ENCODE measurements at regions not wholly inside any gene's neighbourhood (a gene's known extent, or its start where the extent isn't known, plus 50 kb on each side); places are given as distances from the start of the nearest gene placed in this dataset.

DNA sequence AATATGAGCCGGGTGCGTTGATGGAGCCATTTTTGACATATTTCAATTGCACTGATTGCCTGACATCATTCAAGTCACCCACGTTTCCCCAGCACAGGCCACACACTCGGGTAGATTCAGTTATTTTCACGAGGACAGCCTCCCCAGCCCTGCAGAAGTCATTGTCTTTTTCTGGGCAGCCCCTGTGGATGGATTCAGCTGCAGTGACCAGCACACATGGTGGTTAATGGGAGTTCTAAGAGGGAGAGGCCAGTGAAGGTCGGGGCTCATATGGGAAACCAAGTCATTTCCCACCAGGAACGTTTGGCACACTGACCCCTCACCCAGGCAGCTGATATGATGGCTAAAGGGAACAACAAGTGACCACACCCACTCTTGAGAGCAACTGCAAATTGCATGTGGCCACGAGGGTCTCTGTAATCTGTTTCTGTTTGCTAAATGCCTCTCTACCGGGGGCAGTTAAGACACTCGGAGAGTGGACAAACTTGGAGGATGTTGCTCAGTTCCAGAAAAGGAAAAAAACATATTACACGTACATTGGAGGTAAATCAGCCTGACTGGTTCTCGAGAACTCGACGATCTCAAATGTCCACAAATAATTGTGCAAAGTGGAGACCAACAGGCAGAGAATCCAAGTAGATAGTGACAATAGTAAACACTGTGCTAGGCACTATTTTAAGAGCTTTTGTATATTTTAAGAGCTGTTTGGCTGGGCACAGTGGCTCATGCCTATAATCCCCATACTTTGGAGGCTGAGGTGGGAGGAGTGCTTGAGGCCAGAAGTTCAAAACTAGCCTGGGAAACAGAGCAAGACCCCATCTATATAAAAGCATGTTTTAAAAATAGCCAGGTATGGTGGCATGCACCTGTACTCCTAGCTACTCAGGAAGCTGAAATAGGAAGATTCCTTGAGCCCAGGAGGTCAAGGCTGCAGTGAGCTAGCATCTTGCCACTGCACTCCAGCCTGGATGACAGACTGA, 167.2 kb upstream of the IRF2BP2 start:
- DNase-seq, result peak in 2 of 42 donors; percentile 27 to 45
- intact Hi-C loops (cut with DNase I), result no loop called here

DNA sequence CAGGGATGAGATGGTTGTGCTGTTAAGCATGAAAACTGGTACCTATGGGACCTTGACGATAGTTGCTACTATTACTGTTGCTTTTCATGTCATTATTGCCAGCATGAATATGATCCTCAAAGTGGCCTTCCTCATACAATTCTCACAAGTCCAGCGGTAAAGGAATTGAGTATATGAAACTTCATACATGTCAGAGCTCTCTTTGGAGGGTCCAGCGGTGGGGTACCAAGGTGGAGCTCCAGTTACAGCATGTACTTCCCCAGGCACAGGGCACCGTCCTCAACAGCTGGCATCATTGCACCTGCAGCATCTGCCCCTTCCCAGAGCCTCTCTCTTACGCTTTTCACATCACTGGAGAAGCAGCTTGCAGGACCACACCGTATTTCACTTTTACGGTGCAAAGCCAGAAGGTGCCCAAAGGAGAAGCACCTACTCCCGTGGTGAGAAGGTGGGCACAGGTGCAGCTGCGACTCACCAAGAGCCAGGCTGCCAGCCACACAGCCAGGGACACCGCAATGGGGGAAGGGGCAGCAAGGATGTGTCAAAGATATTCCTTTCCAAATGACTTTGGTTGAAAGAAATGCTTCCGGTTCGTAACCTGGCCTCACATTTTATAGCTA, 166.4 kb upstream of the IRF2BP2 start:
- intact Hi-C loops (cut with DNase I), result no loop called here
- DNase-seq, result peak in 3 of 42 donors; percentile 30 to 50 (median 35)

DNA sequence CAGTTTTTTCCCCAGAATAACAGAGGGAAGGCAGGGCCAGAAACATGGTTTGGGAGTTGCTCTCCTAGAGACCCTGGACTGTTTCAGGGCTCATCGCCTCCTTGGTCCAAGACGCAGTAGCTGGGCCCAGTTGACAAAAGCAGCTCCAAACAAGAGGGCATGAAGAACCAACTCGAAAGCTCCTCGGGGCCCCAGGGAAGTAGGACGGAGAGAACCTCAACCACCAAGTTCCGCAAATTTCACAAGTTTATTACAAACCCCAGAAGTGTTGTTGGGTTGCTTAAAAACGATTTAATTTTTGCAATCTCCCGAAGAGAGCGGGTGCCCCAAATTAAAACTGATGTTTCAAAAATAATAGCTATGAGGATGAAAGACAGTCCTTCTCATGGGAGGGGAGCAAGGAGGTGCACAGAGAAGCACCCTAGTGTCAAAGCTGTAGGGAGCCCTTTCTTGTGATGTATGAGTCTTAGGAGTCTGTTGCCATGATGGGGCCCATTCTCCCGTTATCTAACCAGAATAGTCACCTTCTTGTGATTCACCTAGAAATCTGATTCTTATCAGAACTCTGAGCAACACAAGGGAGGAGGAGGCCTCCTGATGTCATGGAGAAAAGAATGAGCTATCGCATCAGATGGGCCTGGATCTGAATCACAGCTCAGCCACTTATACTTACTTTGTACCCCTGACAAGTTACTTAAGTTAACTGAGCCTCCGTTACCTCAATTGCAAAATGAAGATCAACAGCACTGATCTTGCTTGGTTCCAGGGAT, 165.7 kb upstream of the IRF2BP2 start:
- DNase-seq, result peak in 2 of 42 donors; percentile 25 to 45
- intact Hi-C loops (cut with DNase I), result no loop called here

DNA sequence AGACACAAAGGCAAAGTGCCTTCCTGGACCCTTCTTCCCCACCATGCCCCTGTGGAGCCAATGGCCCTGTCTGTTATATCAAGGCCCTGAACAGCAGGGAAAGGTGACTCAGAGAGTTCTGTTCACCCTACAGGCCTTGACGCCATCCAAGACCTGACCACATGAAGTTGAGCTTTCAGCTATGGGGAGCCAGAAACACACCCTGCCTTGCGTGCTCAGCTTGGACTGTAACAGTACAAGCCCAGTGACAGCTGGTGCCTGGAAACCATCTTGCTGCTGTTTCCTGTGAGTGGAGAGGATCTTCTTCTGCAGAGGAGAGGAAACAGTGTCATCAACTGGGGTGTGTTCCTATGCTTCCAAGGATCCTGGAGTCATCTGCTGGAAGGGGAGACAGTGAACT, 165.0 kb upstream of the IRF2BP2 start:
- intact Hi-C loops (cut with DNase I), result no loop called here
- DNase-seq, result peak in 2 of 42 donors; percentile 20 to 24

DNA sequence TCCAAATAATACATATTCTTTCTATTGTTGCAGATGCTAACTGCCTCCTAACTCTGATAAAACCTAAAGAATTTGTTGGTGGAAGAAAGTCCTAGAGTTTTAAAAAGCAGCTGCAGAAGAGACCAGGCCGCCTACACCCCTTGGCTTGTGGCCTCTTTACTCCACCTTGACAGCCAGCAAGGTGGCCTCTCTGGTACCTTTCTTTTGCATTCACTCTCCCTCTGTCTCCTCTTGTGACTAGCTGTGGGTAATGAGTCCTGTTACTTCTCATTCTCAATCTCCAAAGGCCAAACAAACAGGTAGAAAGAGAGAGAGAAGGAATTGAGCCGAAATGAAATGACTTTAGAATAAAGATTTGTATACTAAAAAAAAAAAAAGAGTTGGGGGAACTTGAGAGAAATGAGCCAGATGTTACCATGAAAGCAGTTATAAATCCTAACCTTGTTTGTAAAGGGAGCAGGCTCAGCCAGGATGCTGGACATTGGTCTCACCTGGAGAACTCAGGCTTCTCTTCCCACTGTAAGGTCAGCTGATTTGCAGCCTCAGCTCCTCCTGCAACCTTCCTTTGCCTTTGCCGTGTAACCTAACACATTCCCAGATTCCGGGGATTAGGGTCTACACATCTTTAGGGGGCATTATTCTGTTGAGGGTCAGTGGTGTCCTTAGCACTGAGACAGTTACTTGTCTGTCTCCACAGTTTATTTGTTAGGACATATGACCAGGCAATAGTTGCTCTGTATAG, 164.1 kb upstream of the IRF2BP2 start:
- intact Hi-C loops (cut with DNase I), result no loop called here
- peak in 2 of 42 donors; percentile 5 to 30 for DNase-seq

DNA sequence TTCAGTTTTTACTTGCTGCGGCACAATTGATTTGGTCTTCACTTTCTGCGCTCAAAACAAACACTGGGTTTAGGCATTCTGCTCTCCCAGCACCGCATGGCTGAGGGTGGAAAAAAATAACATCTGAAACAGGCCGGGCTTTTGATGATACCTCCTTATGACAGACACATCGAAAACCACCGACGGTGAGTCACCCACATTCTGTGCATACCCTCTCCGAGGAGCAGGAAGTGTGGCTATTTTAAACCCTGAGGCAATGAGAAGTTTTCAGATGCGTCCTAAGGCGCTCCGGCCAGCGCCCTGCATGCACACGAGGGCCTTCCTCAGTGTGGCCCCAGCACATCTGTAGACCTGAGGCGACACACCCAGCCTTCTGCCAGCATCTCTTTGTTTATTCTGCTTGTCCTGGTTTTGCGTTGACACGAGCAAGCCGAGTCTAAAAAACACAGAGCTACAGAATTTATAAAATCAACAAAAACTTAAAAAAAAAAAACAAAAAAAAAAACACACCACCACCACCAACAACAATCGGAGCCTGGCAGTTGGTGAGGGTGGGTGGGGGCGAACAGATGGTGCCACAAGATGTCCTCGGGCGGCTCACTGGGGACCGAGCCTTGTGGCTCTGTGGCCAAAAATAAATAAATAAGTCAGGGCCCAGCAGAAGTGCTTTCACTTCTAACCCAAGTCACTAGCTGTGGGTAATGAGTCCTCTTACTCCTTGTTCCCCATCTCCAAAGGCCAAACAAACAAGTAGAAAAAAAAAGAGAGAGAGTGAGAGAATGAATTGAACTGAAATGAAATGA, 162.6 kb upstream of the IRF2BP2 start:
- intact Hi-C loops (cut with DNase I), result no loop called here
- peak in 10 of 42 donors; percentile 29 to 61 (median 42) for DNase-seq

DNA sequence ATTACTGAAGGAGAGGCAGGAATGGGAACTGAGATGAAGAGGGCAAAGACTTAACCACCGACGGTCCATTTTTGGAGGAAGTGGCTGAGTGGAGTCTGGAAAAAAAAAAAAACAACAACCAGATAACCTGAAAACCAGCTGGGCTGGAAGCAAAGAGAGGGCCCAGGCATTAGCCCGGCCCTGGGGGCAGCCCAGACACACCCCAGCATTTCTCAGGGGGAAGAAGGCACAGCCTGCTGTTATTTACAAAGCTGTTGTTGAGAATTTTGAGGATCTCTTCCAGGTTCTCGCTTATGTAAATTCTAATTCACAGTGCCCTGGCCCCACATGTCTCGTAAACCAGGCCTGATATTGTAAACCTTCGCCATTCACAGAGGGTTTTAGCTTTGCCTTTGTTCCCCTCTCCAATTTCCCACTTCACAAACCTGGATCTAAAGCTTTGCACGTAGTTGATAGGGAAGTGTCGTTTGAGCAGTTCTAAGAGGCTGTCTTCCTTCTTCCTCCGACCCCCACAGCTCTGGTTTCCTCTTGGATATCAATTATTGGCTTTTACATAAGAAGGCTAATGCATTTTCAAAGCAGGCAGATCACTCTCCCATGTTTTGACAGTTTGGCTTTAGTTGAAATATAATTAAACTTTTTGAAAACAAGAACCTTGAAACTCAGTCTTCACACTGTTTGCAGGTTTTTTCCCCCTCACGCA, 161.8 kb upstream of the IRF2BP2 start:
- intact Hi-C loops (cut with DNase I), result no loop called here
- peak in 3 of 42 donors; percentile 8 to 38 (median 37) for DNase-seq

DNA sequence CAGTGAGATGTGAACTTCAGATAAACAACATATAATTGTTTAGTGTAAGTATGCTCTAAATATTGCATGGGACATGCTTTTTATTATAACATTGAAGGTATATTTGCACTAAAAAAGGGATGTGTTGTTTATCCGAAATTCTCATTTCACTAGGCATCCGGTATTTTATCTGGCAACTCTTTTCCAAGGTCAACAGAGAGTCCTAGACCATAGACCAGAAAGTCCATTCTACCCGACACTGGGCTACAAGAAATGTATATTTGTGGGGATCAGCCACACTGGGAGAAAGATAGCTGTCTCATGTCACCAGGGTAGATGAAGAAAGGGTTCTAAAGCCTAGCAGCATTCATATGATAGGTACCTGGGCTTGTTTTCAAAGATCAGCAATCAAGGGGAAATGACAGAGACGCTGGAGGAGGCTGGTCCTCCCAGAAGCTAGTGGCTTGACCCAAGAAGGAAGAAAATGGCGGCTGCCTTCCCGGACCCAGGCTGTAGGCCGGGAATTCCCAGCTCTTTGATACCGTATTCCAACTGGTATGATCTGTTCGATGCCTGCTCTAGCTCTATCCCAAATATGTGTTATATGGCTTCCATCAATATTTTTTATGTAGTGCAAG, 161.1 kb upstream of the IRF2BP2 start:
- intact Hi-C loops (cut with DNase I), result no loop called here

DNA sequence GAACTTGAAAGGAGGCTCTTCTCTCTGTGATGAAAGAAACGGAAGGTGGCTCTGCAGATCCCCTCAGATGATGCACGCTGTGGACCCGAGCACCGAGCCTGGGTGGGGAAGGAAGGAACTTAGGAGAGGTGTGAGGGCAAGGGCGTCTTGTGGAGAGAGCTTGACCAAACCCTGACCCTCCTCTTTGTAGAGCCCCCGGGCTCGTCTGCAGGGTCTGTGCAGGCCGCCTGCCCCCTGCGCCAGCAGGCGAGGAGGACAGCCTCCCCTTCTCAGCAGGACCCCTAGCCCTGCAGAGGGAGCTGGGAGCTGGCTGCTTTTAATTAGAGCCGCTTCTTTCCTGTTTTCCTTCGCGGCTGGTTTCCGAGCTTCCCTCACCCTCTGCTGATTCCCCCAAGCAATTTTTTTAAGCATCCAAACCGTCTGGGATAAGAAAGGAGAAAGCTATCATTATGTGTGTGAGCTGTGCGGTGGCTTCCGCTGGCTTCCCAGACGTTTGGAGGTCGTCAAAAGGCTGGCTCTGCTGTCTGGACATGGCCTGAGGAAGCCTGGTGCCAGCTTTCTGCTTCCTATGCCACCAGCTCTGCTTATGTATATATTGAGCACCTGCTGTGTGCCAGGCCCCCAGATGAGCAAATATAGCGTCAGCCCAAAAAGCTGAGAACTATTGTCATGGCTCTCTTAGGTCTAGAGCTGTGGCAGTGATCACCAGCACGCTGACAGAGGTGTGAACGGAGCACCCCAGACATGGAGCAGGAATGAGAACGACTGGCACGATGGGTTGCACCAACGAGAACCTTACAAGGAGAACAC, 160.2 kb upstream of the IRF2BP2 start:
- intact Hi-C loops (cut with DNase I), result no loop called here
- peak in 3 of 42 donors; percentile 27 to 40 (median 32) for DNase-seq

More for the DNA sequence above, 161.1 kb upstream of the IRF2BP2 start:
- peak in 2 of 42 donors; percentile 19 to 37 for DNase-seq

DNA sequence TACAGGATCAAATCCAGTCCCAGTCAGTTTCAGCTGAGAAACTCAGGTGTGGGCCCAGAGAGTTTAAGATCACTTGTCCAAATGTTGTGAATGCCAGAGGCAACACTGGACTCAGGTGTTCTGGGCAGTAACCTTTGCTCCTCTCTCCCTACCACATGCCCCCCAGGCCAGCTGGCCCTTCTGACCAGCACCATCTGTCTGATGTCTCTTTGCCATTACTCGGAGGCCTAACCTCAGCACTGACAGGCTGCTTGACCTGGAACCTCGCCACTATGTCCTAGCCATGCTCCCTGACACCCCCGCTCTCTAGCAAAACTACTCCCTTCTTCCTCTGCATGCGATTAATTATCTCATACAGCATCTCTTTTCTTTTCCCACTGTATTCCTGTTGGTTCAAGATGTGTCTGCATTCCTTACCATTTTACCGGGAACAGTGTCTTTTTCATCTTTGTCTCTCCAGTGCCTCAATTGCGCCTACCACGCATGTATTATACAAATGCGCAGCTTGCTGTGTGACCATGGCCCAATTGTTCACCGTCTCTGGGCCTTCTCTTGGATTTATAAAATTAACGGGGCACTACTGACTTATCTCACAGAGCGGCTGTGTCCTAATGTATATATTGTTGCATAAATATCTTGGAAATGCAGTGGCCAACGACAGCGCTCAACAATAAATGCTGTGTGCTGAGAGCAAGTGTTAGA, 159.5 kb upstream of the IRF2BP2 start:
- intact Hi-C loops (cut with DNase I), result no loop called here
- DNase-seq, result peak in 2 of 42 donors; percentile 16 to 27

DNA sequence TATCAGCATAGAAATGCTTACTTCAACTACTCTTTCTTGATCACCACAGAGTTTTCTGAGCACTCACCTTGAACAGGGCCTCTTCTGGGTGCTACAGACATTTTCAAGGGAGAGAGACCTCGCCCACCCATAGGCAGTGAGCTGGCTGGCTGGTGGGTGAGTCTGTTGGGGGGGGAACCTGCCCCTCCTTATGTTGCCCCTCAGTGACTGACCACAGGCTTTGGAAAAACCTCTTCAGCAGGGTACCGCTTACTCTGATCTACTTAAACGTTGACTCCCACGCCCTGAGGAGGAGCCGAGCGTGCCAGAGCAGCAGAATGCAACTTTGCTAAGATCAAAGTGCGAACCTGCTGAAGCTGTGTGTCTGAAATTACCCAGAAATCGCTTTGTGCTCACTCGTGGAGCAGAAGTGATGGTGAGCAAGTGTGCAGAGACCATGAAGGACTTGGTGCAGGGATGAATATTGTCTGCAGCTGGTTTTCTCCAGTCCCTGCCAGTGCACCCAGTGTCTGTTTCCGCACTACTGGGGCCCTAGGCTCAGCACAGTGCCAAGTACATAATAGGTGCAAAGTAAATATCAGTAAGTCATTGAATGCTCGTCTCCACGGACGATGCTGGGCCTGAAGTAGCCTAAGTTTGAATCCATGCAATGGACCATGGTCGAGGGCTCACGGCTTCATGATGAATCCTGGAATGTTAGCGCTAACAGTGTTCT, 158.7 kb upstream of the IRF2BP2 start:
- DNase-seq, result peak in 2 of 42 donors; percentile 7 to 37
- intact Hi-C loops (cut with DNase I), result no loop called here

DNA sequence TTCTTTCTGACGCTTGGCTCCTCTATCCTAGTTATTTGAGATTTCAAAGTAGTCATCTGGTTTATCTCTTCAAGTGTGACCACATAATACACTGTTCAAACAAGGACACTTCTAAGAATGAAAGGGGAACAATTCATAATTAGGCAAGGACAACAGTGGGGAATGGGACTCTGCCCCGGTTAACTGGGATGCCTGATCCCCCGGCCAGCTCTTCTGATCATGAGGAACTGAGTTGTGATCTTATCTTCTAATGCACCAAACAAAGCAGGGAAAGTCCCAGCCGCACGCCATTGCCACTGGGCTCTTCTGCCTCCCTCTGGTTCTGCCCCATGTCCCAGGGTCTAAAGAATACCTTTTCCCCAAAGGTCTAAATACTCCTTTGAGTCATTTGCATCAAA, 158.2 kb upstream of the IRF2BP2 start:
- intact Hi-C loops (cut with DNase I), result no loop called here
- peak in 1 of 42 donors; percentile 31 for DNase-seq

DNA sequence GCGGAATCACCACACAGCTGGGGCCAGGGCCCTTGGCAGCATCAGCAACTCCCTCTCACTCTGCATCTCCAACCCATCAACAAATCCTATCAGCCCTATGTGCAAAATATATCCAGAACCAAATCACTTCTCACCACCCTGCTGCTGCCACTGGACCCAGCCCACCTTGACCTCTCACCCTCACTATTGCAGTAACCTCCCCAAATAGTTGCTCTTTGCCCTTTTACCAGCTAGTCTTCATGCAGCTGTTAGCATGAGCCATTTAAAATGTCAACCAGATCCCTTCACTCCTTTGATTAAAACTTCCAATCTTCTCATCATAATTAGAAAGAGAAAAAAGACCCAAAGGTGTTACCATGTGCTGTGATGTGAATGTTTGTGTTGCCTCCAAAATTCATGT, 155.7 kb upstream of the IRF2BP2 start:
- intact Hi-C loops (cut with DNase I), result no loop called here
- DNase-seq, result no peak

DNA sequence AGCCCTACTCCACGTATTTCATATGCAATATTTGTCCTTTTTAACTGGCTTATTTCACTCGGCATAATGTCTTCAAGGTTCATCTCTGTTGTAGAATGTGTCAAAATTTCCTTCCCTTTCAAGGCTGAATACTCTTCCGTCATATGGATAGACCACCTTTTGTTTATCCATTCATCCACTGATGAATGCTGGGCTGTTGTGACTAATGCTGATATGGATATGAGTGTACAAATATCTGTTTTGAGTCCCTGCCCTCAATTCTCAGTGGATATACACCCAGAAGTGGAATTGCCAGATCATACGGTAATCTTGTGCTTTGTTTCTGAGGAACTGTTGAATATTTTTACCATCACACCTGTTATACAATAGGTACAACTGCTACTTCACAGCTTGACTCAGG, 155.2 kb upstream of the IRF2BP2 start:
- intact Hi-C loops (cut with DNase I), result no loop called here
- no peak for DNase-seq

DNA sequence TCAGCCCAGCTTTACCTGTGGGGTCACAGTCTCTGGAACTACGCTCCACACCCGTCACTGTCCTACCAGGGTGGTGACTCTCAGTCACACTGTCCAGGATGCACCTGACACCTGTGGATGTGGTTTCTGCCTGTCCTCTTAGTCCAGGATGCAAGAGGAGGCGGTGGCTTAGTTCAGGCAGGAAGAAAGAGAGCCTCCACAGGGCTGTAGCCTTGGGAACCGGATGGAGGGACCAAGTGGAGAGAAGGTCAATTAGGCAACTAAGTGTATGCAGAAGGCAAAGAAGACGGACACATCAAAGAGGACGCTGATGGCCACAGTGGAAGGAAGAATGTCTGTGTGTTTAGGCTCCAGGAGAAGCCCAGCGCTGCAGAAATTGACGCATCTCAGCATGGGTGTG, 153.9 kb upstream of the IRF2BP2 start:
- DNase-seq, result peak in 1 of 42 donors; percentile 10
- intact Hi-C loops (cut with DNase I), result no loop called here
